GM18502 (cell line): ENCODE measurements at regions not wholly inside any gene's neighbourhood (a gene's known extent, or its start where the extent isn't known, plus 50 kb on each side); places are given as distances from the start of the nearest gene placed in this dataset.

Experiments used
- ATAC-seq: cut with Tn5 transposase; IDR thresholded peaks from one replicate; pipeline ENCODE4 v1.9.1; 2021; ENCODE audit warnings: mild to moderate bottlenecking; ENCODE audit not compliant: unreplicated experiment, poor library complexity

DNA sequence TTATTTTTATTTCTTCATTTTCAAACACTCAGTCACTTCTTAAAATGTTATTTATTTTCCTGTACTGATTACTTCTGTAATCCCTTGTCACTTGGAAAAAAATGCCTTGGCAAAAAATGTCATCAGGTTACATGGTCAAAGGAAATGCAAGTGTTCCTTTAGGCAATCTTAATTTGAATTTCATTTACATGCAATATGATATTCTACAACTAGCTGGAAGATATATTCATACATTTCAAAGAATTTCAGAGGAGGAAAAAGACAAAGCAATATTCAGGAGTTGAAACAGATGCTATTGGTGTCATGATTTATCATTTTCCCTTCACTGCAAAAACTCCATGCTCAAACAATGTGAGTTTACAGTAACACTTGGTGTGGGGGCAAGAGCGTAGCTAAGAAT lies 1316.6 kb downstream of the FSTL5 start:
- no peak for ATAC-seq

DNA sequence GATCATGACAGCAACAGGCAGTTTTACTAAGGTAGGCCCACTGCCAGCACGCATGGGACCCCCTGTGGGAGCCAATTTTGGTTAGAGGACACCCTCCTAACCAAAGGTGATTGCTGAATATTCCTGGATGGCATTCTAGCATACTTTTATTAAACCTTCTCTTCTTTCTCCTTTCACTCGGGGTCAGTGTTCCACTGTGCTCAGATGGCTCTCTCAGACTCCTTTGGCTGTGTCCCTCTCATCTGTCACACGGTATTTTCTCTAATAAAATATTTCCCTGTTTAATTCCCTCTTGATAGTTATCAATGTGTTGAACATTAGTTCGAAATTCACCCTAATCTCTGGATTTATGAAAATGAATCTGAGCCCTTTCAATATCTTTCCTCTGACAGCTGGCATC lies 1315.3 kb downstream of the FSTL5 start:
- no peak for ATAC-seq

DNA sequence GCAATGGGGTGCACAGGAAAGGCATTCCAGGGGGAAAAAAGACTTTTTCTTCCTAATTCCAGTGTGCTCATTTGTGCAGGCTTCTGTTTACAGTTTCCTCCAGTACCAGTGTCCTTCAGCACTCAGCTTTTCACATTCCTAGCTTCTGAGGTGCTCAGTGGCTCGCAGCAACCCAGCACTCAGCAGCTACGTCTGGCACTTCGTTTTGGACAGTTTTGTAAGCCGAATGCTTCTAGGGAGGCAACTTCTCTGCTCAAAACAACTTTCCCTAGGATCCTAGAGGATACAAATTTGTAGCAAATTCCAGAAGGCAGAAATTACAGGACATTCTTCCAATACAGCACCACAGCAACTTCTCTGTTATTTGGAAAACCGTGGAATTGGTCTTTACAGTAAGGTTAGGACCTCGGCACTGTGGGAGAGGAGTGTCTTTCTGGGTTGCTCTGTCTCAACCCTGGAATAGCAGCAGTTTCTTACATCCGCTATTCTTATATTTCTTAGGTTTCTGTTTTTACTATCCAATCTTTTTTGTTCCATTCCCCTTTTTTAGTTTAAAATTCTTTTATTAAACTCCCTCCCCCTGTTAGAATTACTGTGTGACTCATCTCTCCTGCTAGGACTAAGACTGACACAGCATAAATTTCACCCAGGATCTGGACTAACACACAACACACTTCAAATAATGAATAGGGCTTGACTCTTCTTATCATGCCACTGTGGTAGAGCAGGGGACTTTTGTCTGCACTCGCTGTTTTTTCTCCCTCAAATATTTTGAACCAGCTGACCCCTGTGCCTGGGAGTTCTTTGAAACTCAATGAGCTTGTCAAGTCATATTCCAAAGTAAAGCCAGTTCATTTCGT lies 1314.7 kb downstream of the FSTL5 start:
- no peak for ATAC-seq

DNA sequence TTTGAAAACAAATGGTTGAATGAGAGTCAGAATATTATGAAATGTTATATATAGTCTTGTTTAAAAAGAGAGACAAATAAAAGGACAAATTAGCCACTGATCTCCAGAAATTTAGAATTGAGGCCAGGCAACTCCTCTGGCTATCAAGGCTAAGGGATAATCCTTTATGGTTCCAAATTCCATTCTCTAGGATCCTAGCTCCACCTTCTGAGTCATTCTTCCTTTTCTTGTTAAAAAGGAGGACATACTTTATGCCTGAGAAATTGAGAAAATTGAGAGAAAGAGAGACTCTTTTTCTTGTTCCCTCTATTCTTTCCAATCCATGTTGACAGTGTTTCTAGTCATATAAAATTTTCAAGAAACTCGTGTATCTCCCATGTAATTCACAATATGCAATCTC lies 1299.5 kb downstream of the FSTL5 start:
- no peak for ATAC-seq

DNA sequence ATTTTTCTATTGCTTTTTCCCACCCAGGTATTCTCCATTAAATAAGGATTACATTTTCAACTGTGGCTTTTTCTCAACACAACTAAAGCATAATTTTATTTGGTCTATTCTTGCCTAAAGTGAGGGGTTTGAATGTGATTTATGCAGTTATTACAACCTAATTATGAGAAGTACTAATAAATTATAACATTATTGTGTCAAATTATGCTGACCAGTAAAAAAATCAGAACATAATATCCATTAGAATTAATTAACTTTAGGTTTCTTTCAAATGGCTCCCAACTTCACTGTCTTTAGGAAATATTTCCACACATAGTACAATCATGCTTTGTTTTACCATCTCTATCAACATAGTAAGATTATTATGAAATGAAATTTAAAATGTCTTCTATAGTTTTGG lies 1293.9 kb downstream of the FSTL5 start:
- no peak for ATAC-seq

DNA sequence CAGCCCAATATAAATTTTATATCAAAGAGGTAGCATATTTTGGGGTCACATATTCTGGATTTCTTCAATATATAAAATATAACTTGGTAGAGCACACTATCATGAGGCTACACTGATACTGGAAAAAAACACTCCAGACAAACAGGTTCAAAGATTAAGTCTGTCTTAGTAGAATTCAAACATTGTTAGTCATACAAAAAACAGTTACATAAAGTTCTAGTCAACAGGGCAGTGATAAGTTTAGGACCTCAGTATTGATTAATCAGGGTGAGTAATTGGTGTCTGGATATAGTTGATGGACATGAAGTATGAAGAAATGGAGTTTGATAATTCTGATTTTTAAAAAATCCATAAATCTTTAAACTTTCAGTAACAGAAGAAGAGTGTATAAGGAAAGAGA lies 1291.3 kb downstream of the FSTL5 start:
- ATAC-seq, result no peak

DNA sequence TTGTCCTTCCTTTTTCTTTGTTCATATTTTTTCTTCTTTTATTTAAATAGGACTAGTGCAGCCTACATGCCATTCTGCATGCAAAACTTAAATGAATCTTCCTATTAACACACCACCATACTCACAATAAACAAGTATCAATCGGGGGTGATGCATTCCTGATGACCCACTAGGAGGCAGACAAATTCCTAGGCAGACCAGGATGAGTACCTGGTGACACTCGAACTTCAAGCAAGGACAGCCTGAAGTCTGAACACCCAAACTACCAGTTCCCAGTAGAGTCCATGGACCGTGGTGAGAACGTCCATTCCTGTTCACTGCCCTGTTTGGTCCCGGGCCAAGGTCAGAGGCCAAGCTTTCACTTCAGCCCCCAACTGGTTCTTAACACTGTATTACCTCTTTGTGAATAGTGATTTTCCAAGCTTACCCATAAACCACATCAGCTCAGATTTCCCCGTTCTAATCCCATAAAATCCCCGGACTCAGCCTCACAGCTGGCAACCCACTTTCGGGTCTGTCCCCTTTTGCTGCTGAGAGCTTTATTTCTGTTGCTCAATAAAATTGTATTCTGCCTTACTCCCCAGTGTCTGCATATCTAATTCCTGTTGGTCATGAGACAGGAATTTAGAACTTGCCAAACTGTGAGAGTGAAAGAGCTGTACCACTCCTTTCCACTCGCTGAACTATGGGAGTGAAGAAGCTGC lies 1286.6 kb downstream of the FSTL5 start:
- ATAC-seq, result no peak

DNA sequence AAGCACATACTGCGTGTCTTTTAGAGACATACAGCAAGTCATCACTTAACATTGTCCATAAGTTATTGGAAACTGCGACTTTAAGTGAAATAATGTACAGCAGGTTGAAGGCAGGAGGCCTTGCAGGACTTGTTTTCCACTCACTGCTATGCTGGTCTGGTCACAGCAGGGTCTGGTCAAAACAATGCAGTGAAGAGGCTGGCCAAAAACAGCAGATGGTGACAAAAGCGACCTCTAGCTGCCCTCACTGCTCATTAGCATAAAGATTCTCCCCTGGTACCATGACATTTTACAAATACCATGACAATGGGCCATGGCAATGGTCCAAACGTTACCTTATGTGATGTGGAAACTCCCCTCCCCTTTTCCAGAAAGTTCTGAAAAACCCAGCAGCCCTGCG lies 1283.6 kb downstream of the FSTL5 start:
- ATAC-seq, result no peak

DNA sequence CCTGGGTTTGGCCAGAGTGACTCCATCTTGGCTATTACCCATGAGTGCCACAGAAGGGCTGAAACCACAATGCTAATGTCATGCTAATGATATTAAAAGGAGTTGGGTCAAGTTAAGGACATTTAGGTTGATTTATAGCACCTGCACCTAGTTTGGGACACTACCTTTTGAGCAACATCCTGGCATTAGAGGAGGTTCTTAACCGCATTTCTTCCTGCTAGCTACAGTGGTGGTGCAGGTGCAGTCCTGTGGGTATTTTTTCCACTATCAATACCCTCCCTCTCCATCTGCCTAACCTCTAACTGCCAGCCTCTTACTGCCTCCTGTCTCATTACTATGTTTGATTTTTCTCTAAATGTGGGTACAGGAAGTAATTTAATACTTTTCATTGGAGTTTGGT lies 1276.1 kb downstream of the FSTL5 start:
- ATAC-seq, result no peak

DNA sequence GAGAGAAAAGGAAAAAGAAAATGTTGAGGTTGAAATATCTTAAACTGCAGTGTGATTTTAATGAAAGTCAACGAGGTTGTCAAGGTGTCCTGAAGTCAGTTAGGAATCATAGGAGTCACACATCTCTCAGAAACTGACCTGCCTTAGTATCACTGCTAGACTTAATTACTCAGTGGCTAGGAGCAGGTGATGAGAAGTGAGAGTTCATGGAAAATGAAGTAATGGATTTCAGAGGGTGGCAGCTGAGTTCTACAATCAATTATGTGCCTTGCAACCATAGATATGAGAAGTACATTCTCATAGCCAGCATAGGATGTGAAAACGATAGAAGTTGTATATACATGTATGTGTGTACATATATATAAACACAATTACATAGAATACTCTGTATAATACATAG lies 1269.7 kb downstream of the FSTL5 start:
- no peak for ATAC-seq

DNA sequence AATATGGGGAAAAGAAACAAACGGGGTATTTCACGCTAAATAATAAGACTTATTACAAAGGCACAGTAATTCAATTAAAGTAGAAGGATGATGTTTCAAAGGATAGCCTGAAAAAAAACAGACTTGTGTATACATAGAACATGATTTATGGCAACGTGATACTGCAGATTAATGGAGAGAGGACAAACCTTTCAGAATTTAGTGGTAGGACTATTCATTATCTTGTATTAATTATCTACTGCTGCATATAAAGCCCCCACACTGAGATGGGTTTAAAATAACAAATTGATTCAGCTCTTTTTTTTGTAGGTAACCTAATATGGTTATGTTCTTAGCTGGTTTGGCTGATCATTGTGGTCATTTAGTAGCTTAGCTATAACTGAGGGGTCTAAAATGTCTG lies 1269.0 kb downstream of the FSTL5 start:
- no peak for ATAC-seq

DNA sequence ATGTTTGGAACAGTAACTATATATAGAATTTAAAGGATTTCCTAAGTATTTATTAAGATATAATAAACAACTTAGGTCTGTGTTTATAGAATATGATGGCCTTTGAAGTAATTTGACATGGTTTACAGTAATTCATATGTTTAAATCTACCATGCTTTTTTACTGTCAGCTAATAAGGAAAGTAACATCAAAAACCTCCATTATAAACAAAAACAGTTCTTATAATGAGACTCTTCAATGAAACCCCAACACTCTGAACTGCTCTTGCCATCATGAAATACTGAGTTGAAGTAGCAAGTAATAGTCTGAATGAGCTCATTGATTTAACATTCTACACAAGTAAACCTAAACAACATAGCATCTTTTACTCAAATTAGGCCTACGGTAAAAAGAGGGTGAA lies 1236.5 kb downstream of the FSTL5 start:
- ATAC-seq, result no peak

DNA sequence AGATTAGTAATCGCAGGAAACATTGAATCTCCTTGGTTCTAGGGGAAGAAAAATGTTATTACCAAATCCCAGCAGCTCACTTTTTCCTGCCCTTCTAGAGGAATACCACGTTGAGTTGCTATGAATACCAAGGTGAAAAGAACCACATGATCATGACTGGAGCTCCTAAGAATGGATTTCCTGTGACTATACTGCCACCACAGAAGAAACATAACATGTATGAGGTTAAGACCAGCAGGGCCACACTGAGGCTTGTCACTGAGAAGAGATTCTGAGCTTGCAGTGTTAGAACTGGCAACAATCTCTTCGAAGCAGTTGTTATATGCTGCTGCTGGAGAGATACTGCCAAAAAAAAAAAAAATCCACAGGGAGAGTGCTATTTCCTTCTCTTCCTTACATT lies 1235.3 kb downstream of the FSTL5 start:
- ATAC-seq, result no peak

DNA sequence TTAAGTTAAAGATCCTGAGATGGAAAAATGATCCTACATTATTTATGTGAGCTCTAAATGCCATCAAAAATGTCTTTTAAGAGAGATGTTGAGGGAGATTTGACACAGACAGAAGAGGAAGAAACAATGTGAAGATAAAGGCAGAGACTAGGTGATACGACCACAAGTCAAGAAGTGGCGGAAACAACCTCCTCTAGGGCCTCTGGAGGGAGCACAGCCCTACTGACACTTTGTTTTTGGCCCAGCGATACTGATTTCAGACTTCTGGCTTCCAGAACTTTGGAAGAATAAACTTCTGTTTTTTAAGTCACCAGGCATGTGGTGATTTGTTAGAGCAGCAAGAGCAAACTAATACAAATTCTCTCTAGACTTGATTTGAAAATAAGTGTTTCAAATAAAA lies 1216.1 kb downstream of the FSTL5 start:
- no peak for ATAC-seq

DNA sequence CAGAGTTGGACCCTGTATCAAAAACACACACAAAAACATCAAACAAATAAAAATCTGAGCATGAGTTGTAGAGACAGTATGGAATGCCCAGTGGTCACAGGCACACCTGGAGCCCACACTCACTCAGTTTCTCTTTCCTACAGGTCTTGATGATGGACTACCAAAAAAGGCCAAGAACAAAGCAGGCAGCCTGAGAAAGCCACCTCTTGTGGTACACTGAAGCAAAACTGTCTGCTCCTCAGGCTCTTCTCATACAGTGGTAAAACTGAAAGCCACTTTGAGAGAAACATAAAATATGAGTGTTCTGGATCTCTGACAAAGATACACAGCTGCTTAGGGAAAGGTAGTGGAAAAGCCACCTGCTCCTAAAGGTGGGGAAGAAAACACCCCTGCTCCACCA lies 1206.9 kb downstream of the FSTL5 start:
- ATAC-seq, result no peak

DNA sequence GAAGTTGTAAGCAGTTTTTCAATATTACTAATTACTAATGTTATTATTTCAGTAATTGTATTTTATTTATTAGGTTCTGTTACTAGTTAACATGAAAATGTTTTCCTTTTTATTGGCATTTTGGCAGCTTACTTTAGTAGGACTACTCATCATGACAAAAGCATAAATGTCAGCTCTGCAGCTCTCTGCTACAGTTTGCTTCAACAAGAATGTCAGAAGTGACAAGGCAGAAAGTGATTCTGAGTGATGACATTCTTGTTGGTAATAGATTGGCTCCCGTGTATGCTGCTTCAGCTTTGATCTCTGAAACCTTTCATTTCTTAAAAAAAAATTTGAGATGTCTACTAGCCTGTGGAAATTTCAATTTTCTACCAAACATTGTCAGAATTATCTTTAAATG lies 1193.9 kb downstream of the FSTL5 start:
- no peak for ATAC-seq

DNA sequence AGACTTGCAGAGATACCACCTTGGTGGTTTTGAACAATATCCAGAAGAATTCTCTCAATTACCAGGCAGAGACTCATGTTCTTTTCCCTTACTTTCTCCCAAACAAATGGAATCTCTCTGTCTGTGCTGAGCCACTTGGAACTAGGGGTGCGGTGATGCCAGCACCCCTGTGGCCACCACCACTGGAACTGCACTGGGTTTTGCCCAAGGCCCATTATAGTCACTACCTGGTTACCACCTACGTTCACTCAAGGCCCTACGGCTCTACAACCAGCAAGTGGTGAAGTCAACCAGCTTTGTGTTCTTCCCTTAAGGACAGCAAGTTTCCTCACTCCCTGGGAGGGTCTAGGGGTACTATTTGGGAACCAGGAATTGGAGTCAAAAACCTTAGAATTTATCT lies 1183.7 kb downstream of the FSTL5 start:
- no peak for ATAC-seq

DNA sequence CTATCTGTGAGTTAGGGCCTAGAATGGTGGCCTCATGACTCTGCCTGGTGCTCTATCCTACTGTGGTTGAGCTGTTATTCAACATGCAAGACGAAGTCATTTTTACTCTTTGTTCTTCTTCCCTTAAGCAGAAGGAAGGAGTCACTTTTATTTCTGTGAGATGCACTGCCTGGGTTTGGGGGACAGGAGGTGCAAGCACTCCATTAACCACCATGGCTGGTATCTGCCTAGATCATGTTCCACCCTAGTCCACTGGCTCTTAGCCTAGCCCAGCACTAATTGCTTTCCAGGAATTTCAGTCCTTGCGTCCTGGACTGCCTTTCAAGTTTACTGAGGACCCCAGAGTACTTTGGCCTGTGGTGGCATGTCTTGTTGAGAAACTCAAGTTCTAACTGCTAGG lies 1182.7 kb downstream of the FSTL5 start:
- ATAC-seq, result no peak

DNA sequence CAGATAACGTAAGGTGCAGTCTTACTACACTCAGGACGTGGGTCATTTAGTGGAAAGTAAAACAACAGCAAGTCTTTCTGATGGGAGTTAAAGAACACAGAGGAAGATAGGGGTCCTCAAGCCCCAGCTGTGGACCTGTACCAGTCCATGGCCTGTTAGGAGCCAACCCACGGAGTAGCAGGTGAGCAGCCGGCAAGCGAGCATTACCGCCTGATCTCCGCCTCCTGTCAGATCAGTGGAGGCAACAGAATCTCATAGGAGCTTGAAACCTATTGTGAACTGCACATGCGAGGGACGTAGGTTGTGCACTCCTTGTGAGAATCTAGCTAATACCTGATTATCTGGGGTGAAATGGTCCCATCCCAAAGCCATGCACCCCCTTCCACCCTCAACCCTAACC lies 1180.8 kb downstream of the FSTL5 start:
- no peak for ATAC-seq

DNA sequence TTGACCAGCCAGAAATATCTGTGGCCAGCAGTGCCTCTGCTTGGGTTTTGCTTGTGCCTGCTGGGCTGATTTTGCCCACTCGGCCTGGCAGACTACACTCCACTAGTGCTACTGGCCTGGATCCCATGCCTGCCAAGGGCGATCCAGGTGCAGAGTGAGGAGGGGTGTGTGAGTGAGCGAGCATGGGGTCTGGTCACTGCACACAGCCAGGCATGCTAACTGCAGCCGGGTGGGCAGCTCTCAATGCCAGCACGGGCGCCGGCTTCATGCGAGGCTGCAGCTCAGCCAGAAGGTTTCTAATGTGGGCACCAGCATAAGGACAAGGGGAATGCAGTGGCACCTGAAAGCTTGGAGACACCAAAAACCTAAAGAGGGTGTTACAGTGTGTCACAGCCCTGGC lies 1161.4 kb downstream of the FSTL5 start:
- no peak for ATAC-seq

DNA sequence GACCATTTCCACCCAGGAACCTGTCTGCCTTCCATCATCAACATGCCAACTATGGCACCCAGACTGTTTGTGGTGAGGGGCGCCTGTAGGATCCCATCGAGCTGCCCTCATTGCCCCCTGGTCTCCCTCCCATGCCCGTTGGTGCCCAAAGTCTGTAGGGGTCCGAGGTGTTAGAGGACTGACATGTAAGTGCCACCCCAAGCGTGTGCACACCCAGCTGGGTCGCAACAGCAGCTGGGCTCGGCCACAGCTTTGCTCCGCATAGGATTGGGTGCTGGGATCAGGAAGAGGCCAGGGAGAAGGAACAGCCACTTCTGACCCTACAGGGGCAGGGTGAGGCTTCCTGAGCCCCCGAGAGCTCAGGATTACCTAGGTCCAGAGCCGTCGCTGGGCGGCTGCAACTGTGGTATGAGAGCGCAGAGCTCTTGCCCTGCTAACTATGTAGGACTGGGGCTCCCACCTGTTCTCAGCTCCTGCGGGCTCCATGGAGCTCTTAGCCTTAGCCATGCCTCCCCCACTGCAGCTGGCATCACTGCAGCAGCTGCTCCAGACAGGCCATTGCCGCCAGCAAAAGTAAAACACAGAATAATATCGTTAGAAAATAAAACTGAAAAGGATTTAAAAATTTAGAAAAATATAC lies 1160.3 kb downstream of the FSTL5 start:
- no peak for ATAC-seq

DNA sequence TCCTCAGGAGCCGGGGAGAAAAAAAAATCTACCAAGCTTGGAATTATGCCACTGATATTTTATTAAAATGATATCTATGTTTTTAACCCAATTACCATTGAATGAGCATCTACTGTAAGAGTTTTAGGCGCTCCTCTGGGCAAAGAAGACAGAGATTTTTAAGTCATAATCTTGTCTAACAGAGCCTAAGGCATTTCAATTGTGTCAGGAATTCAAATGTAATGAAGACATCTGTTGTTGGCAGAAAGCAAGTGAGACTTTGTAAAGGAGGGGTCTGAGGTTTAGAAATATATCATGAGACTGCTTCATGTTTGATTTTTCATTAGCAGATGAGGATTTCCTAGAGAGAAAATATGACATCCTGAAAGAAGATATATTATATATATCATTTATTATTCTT lies 1158.1 kb downstream of the FSTL5 start:
- ATAC-seq, result no peak
